H1 (cell line): ENCODE measurements at regions not wholly inside any gene's neighbourhood (a gene's known extent, or its start where the extent isn't known, plus 50 kb on each side); places are given as distances from the start of the nearest gene placed in this dataset.

Experiments used
- JUN ChIP-seq: IDR thresholded peaks from 2 replicates; pipeline ENCODE4 v1.6.1; 2011; ENCODE audit warnings: low read depth, mild to moderate bottlenecking, improper control_type of control experiment, low read length
- SIN3A ChIP-seq, 2 experiments: IDR thresholded peaks in 1 of 2; conservative IDR thresholded peaks in 1 of 2; 2 replicates each; pipeline ENCODE4 v1.6.1; 2011 to 2012; ENCODE audit warnings: low read length in 2 of 2, improper control_type of control experiment in 1 of 2, low read depth in 1 of 2, mild to moderate bottlenecking in 1 of 2

- TF ChIP-seq SIN3A (conservative IDR thresholded peaks at IDR 0.05 in 1 of 2, IDR thresholded peaks at IDR 0.05 in 1 of 2; ENCODE audit: low read depth in 1 of 2, low read length in 2 of 2) (no peak), JUN (no peak)
- TF ChIP-seq, all 59 proteins: peak for 0
These were observed 246.2 kb downstream of the FOXO1 start (continued) for GRCh38 chr13:40420160-40420740.
